AG09309 (cell line): ENCODE measurements at regions not wholly inside any gene's neighbourhood (a gene's known extent, or its start where the extent isn't known, plus 50 kb on each side); places are given as distances from the start of the nearest gene placed in this dataset.

Source experiments
- DNase-seq: peaks from one replicate; pipeline ENCODE4 v3.0.0-alpha.2; 2010; ENCODE audit warnings: low read depth
- H3K4me3 ChIP-seq: 2 replicates; pipeline ENCODE4 v1.5.1; 2011; ENCODE audit warnings: mild to moderate bottlenecking, low read depth, low read length, moderate library complexity; ENCODE audit not compliant: control insufficient read depth
- TF ChIP-seq, protein P1 (sequence below): IDR thresholded peaks from 2 replicates; pipeline ENCODE4 v1.5.1; 2011; ENCODE audit warnings: mild to moderate bottlenecking, low read depth, low read length, inconsistent platforms; ENCODE audit not compliant: insufficient read depth, control insufficient read depth; ENCODE audit errors: missing control alignments

DNA sequence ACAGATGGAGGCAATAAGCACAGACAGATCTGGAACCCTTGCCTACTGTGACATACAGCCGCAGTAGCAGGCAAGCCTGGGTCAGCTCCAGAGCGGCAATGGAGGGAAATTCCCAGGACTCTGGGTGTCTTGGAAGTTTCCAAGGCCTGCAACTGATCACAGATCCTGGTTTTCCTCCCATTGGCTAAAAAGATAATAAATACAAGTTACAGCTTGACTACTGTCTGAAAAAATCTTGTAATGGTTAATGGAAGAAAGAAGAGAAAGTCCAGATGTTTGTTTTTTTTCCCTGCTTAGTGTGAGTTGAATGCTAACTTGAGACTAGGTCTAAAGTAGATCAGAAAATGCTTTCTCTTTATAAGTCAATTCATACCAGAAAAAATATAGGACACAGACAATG is 307.6 kb downstream of the ALDH8A1 start:
- TF ChIP-seq, protein P1, sequence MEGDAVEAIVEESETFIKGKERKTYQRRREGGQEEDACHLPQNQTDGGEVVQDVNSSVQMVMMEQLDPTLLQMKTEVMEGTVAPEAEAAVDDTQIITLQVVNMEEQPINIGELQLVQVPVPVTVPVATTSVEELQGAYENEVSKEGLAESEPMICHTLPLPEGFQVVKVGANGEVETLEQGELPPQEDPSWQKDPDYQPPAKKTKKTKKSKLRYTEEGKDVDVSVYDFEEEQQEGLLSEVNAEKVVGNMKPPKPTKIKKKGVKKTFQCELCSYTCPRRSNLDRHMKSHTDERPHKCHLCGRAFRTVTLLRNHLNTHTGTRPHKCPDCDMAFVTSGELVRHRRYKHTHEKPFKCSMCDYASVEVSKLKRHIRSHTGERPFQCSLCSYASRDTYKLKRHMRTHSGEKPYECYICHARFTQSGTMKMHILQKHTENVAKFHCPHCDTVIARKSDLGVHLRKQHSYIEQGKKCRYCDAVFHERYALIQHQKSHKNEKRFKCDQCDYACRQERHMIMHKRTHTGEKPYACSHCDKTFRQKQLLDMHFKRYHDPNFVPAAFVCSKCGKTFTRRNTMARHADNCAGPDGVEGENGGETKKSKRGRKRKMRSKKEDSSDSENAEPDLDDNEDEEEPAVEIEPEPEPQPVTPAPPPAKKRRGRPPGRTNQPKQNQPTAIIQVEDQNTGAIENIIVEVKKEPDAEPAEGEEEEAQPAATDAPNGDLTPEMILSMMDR = no peak
- DNase-seq = peak; percentile 24
- H3K4me3 ChIP-seq = no peak overlapping the region

DNA sequence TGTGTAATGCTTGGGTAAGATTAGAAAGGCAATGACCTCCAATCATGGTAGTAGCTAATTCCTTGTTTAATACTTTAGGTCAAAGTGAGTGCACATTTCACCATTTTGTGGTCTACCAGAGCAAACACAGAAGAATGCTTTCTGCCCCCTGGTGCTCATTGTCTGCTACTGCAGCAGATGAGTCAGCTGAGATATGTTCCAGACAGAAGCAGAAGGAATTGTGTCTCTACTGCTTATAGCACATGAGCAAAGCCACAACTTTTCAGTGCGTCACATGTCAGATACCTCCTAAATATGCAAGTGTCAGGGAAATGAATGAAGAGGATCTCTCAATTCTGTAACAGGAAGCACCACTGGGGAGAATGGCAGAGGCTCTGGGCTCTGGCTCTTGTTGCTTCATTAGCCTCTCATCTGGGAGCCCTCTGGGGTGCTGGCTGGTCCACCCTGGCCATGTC is 308.9 kb downstream of the ALDH8A1 start:
- TF ChIP-seq, protein P1 = peak; percentile 93
- no peak overlapping the region for H3K4me3 ChIP-seq
- peak; percentile 93 for DNase-seq

DNA sequence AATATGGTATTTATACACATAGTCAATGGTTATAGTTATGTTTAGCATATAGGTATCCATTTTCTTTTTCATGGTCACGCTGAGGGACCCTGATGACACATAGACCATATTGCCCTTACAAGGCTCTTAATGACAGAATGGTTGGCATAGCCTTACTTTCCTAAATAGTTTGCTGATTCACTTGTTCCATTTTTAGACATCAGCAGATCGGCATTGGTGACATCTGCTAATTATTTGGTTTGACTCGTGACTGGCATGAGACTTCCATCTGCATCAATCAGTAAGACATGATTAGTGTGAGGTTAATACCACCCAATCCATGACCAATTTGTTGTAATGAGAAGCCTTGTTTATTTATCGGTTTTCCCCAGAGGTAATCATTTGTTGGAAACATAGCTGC is 309.7 kb downstream of the ALDH8A1 start:
- TF ChIP-seq, protein P1 = no peak
- no peak overlapping the region for H3K4me3 ChIP-seq
- no peak for DNase-seq

DNA sequence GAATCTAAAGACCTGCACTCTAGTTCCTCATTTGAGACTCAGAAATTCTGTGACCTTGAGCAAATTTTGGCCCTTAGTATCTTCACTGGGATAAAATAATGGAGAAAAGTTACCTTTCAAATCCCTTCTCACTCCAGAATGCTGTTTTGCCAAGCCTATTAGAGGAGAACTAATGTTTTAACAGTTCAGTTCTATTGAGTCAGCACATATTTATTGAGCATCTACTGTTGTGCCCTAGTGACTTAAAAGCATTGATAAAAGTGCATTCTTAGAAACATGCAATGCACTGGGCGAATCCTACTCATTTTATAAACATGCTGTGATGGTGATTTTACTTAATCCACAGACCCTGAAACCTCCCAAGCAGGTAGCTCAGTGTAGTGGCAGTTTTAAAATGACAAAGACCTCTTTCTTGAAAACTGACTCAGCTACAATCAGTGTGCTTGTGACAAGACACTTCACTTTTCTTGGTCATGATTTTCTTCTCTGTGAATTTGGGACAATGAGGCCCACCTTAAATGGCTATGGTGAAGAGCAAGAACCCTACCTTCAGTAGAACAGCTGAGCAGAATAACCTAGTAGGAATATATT is 312.0 kb downstream of the ALDH8A1 start:
- TF ChIP-seq, protein P1 = no peak
- no peak for DNase-seq
- no peak overlapping the region for H3K4me3 ChIP-seq

DNA sequence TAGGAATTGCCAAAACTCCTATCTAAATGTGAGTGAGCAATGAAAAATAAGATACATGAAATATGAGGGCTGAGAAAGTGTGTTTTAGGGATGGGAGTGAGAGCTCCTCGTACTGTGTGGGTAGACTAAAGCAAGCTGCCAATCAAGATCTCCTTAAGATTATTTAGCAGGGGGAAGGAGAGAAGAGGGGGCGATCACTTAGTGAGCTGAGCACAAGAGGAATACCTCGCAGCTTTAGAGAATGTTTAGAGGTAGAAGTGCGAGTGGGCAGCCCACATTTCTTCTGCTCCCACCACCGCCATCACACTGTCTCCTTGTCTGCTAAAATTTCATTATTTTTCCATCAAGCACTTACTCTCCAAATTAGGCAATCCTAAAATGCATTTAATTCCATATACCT is 312.6 kb downstream of the ALDH8A1 start:
- no peak overlapping the region for H3K4me3 ChIP-seq
- TF ChIP-seq, protein P1 = no peak
- DNase-seq = no peak

DNA sequence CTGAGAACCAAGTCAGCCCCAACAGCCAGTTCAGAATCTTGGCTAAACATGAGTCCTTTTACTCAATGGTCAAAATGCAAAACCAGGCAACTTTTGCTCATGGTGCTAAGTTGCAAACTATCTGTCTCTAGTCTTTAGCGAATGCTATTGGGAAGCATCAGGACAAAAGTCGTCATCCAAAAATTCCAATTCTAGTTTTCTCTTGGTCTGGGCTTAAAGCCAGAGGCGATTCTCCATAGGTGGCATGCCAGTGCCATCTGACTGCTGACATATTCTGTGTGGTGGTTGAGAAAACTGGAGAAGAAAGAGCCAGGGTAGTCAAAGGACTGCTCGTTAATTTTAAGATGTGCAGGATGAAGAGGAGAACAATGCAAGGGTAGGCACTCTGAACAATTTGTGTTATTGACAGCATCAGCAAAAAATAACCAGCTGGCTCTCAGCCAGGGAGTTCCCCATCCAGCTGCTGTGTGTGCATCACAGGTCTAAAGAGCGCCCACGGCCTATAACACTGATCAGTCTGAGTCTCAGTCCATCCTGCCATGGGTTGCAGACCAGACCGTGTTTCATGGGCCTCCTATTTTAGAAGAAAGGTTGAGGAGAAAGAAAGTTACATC is 313.6 kb downstream of the ALDH8A1 start:
- DNase-seq = no peak
- H3K4me3 ChIP-seq = no peak overlapping the region
- TF ChIP-seq, protein P1 = no peak
